ENCODE measurements at regions not wholly inside any gene's neighbourhood (a gene's known extent, or its start where the extent isn't known, plus 50 kb on each side); places are given as distances from the start of the nearest gene placed in this dataset.
A peak's percentile ranks its signal among the peaks of the same experiment; 100 is the strongest.

- TF ChIP-seq GTF3C2 (IDR thresholded peaks at IDR 0.05; ENCODE audit: borderline replicate concordance, extremely low read depth, insufficient read length) (no peak), RB1 (IDR thresholded peaks at IDR 0.05; ENCODE audit: low read depth) (peak; percentile 89), ZNF75A (CRISPR knock-in tag; IDR thresholded peaks at IDR 0.05) (no peak), ZNF277 (CRISPR knock-in tag; IDR thresholded peaks at IDR 0.05; ENCODE audit: borderline replicate concordance) (no peak), ATF1 (CRISPR knock-in tag; IDR thresholded peaks at IDR 0.05) (no peak; the same call in 1 of the 2 replicates), ATF1 (tag; IDR thresholded peaks at IDR 0.05) (peak; percentile 97), DLX4 (CRISPR knock-in tag; IDR thresholded peaks at IDR 0.05) (no peak), HMGN3 (IDR thresholded peaks at IDR 0.05; ENCODE audit: borderline replicate concordance, extremely low read depth, insufficient read length, low read depth, low read length) (peak; percentile 80), EP300 (IDR thresholded peaks at IDR 0.05; ENCODE audit: low read length) (0 out of 2 replicates have a peak, but pooled peaks have one; percentile 3), SMARCB1 (IDR thresholded peaks at IDR 0.05; ENCODE audit: insufficient read length, low read depth) (no peak), ETS1 (conservative IDR thresholded peaks at IDR 0.05; ENCODE audit: control insufficient read depth, low read depth, low read length) (peak; percentile 31; the same call in 1 of the 2 replicates), BDP1 (IDR thresholded peaks at IDR 0.05; ENCODE audit: insufficient read depth, insufficient read length) (no peak), HEY1 (CRISPR knock-in tag; IDR thresholded peaks at IDR 0.05; ENCODE audit: borderline replicate concordance) (no peak), HDAC8 (tag; IDR thresholded peaks at IDR 0.05) (peak; percentile 48; the same call in 1 of the 2 replicates), CCNT2 (IDR thresholded peaks at IDR 0.05; ENCODE audit: borderline replicate concordance, extremely low read depth, insufficient read length, low read depth, low read length) (peak; percentile 86), ATF7 (IDR thresholded peaks at IDR 0.05) (peak; percentile 97), TARDBP (IDR thresholded peaks at IDR 0.05) (no peak), PCBP2 (IDR thresholded peaks at IDR 0.05; ENCODE audit: low read depth, low read length, poor library complexity, severe bottlenecking) (no peak), KDM4B (IDR thresholded peaks at IDR 0.05; ENCODE audit: borderline replicate concordance in 2 of 2, low read depth in 1 of 2) (peak in 1 of 2 experiments; percentile 86; a peak in 1 of 4 replicates), CBX2 (IDR thresholded peaks at IDR 0.05; ENCODE audit: insufficient read depth, low read length, poor library complexity, severe bottlenecking) (no peak), POLR2AphosphoS5 (IDR thresholded peaks at IDR 0.05; ENCODE audit: control insufficient read depth, insufficient read depth, low read depth, low read length) (peak; percentile 92), ZFP30 (CRISPR knock-in tag; IDR thresholded peaks at IDR 0.05; ENCODE audit: borderline replicate concordance) (no peak)
Observed at GRCh38 chr3:48088749-48089466, 72.7 kb upstream of the MAP4 start (continued).
